ENCODE measurements at regions not wholly inside any gene's neighbourhood (a gene's known extent, or its start where the extent isn't known, plus 50 kb on each side); places are given as distances from the start of the nearest gene placed in this dataset.
A peak's percentile ranks its signal among the peaks of the same experiment; 100 is the strongest.
"Not testable (repeated sequence)": the region's sequence is repeated elsewhere in the genome, so short reads cannot be mapped to it uniquely, and the experiment has no call there.

- peak; percentile 62 for DNase-seq
Measured at GRCh38 chr15:20344601-20345400, 196.8 kb downstream of the GOLGA6L6 start.

- peak; percentile 71 for DNase-seq
Measured at GRCh38 chr15:20343395-20344211, 198.0 kb downstream of the GOLGA6L6 start.

- peak; percentile 69 for DNase-seq
Measured at GRCh38 chr15:20342601-20343394, 198.8 kb downstream of the GOLGA6L6 start.

- DNase-seq: peak; percentile 82
Measured at GRCh38 chr15:20341901-20342600, 199.5 kb downstream of the GOLGA6L6 start.

GRCh38 chr15:20340931-20341661, 200.5 kb downstream of the GOLGA6L6 start:
- DNase-seq: peak; percentile 82

- DNase-seq: peak; percentile 80
Measured at GRCh38 chr15:20340331-20340811, 201.2 kb downstream of the GOLGA6L6 start.

- DNase-seq: peak; percentile 61
Measured at GRCh38 chr15:20339086-20339791, 202.4 kb downstream of the GOLGA6L6 start.

GRCh38 chr15:20338671-20339070, 202.9 kb downstream of the GOLGA6L6 start:
- not testable (repeated sequence) for DNase-seq

- not testable (repeated sequence) for DNase-seq
Measured at GRCh38 chr15:20337238-20337637, 204.4 kb downstream of the GOLGA6L6 start.

- DNase-seq: not testable (repeated sequence)
Measured at GRCh38 chr15:20334451-20334850, 207.1 kb downstream of the GOLGA6L6 start.

GRCh38 chr15:20325751-20326150, 215.8 kb downstream of the GOLGA6L6 start:
- DNase-seq: not testable (repeated sequence)

- DNase-seq: not testable (repeated sequence)
Measured at GRCh38 chr15:20317132-20317531, 224.5 kb downstream of the GOLGA6L6 start.

GRCh38 chr15:20311014-20311680, 230.5 kb downstream of the GOLGA6L6 start:
- not testable (repeated sequence) for DNase-seq

GRCh38 chr15:20310603-20311002, 231.0 kb downstream of the GOLGA6L6 start:
- DNase-seq: no peak

- DNase-seq: not testable (repeated sequence)
Measured at GRCh38 chr15:20309966-20310365, 231.6 kb downstream of the GOLGA6L6 start.

GRCh38 chr15:20309395-20309794, 232.2 kb downstream of the GOLGA6L6 start:
- DNase-seq: not testable (repeated sequence)

- DNase-seq: not testable (repeated sequence)
Measured at GRCh38 chr15:20308027-20308690, 233.4 kb downstream of the GOLGA6L6 start.

- not testable (repeated sequence) for DNase-seq
Measured at GRCh38 chr15:20307137-20307536, 234.5 kb downstream of the GOLGA6L6 start.

- not testable (repeated sequence) for DNase-seq
Measured at GRCh38 chr15:20306497-20307106, 235.0 kb downstream of the GOLGA6L6 start.
